GM12878 (cell line): ENCODE measurements at regions not wholly inside any gene's neighbourhood (a gene's known extent, or its start where the extent isn't known, plus 50 kb on each side); places are given as distances from the start of the nearest gene placed in this dataset.

Source experiments
- ATAC-seq: fragments of 200-7000 bp; cut with Tn5 transposase; 3 replicates; pipeline ENCODE4 v1.9.1; 2020; ENCODE audit warnings: mild to moderate bottlenecking, moderate library complexity
- BruUV-seq: library from RNA; stranded (reverse); fragments of 400-500 nt; replicated peaks from 2 replicates; lab custom pipeline; 2021; lab: Mats Ljungman, UMichigan
- CTCF ChIA-PET: fragments of 300-600 bp; sonication (Branson Sonifier 250); formaldehyde crosslinking; extraction: SDS; loops from one replicate; lab custom pipeline; 2021; ENCODE audit warnings: inconsistent platforms; lab: Yijun Ruan, JAX
- POLR2A ChIA-PET: fragments of 350-600 bp; formaldehyde crosslinking; extraction: SDS; loops from one replicate; lab custom pipeline; 2021; ENCODE audit warnings: inconsistent platforms; lab: Charles Lee
- RAD21 ChIA-PET: fragments of 300-600 bp; sonication (Branson Sonifier 250); formaldehyde crosslinking; loops from one replicate; lab custom pipeline; 2023; ENCODE audit warnings: antibody characterized with exemption; ENCODE audit not compliant: unreplicated experiment; lab: Charles Lee
- SMC1A ChIA-PET: fragments of 300-600 bp; sonication (Branson Sonifier 250); formaldehyde crosslinking; loops from one replicate; lab custom pipeline; 2023; ENCODE audit not compliant: unreplicated experiment, uncharacterized antibody; lab: Charles Lee
- DNase-seq: peaks from one replicate; pipeline ENCODE4 v3.0.0-alpha.2; 2011; ENCODE audit warnings: low read depth, low spot score
- FAIRE-seq: peaks from 3 replicates; lab custom pipeline; 2011; peaks lifted over from hg19 to GRCh38; lab: Jason Lieb, UNC
- H2AFZ ChIP-seq: 2 replicates; pipeline ENCODE4 v1.6.0; 2011; ENCODE audit warnings: low read depth, low read length, control low read depth; ENCODE audit not compliant: control insufficient read depth
- H3K27ac ChIP-seq: 2 replicates; pipeline ENCODE4 v1.5.1; 2011; ENCODE audit warnings: control low read depth; ENCODE audit not compliant: control insufficient read depth, insufficient read depth
- H3K27me3 ChIP-seq, 2 experiments: replicated peaks in 1 of 2; 2 replicates each; pipeline versions ENCODE4 v1.6.0 to v1.6.1; 2011; ENCODE audit warnings: low read length in 1 of 2; ENCODE audit not compliant: control insufficient read depth in 2 of 2, insufficient read depth in 2 of 2
- H3K36me3 ChIP-seq, 2 experiments: 2 replicates each; pipeline ENCODE4 v1.5.1; 2011; ENCODE audit warnings: low read length in 1 of 2; ENCODE audit not compliant: control insufficient read depth in 2 of 2, insufficient read depth in 2 of 2
- H3K4me1 ChIP-seq: 2 replicates; pipeline ENCODE4 v1.6.1; 2011; ENCODE audit warnings: mild to moderate bottlenecking, low read length, moderate library complexity, mixed read lengths; ENCODE audit not compliant: control insufficient read depth, insufficient read depth
- H3K4me2 ChIP-seq: 2 replicates; pipeline ENCODE4 v1.6.0; 2011; ENCODE audit warnings: control low read depth; ENCODE audit not compliant: control insufficient read depth, insufficient read depth
- H3K4me3 ChIP-seq: fragments of 200-600 bp; sonication (generic); 2 replicates; pipeline ENCODE4 v1.5.1; 2016
- H3K79me2 ChIP-seq: 2 replicates; pipeline ENCODE4 v1.6.0; 2011; ENCODE audit warnings: low read length; ENCODE audit not compliant: control insufficient read depth, insufficient read depth
- H3K9ac ChIP-seq: 2 replicates; pipeline ENCODE4 v1.8.0; 2011; ENCODE audit warnings: low read length, control low read depth, mixed read lengths; ENCODE audit not compliant: control insufficient read depth, insufficient read depth
- H3K9me3 ChIP-seq: replicated peaks from 3 replicates; pipeline ENCODE4 v1.5.1; 2011; ENCODE audit warnings: mild to moderate bottlenecking, low read length; ENCODE audit not compliant: control insufficient read depth, insufficient read depth
- H4K20me1 ChIP-seq: 2 replicates; pipeline ENCODE4 v1.6.0; 2011; ENCODE audit not compliant: control insufficient read depth, insufficient read depth
- ATF2 ChIP-seq: IDR thresholded peaks from 2 replicates; pipeline ENCODE4 v1.6.1; 2012; ENCODE audit warnings: low read length, inconsistent platforms
- CUX1 ChIP-seq: IDR thresholded peaks from 2 replicates; pipeline ENCODE4 v1.6.1; 2012; ENCODE audit warnings: improper control_type of control experiment, low read depth, low read length; ENCODE audit not compliant: insufficient replicate concordance
- EED ChIP-seq: sonication (generic); IDR thresholded peaks from 2 replicates; pipeline ENCODE4 v1.6.1; 2016; ENCODE audit warnings: antibody characterized with exemption, low read depth
- KDM1A ChIP-seq: fragments of 200-600 bp; sonication (generic); IDR thresholded peaks from 2 replicates; pipeline ENCODE4 v1.6.1; 2016; ENCODE audit warnings: borderline replicate concordance
- NBN ChIP-seq: fragments of 450-650 bp; IDR thresholded peaks from 2 replicates; pipeline ENCODE4 v1.6.1; 2016
- NRF1 ChIP-seq: conservative IDR thresholded peaks from 2 replicates; pipeline ENCODE4 v1.6.1; 2011; ENCODE audit warnings: mild to moderate bottlenecking, low read depth, low read length, improper control_type of control experiment
- POU2F2 ChIP-seq: IDR thresholded peaks from 3 replicates; pipeline ENCODE4 v1.6.1; 2011; ENCODE audit warnings: low read depth, mild to moderate bottlenecking, low read length, borderline replicate concordance
- RFX5 ChIP-seq: IDR thresholded peaks from 2 replicates; pipeline ENCODE4 v1.6.1; 2011; ENCODE audit warnings: low read depth, low read length, improper control_type of control experiment
- SIN3A ChIP-seq: IDR thresholded peaks from 2 replicates; pipeline ENCODE4 v1.6.1; 2012; ENCODE audit warnings: low read depth, low read length, improper control_type of control experiment
- WGBS: methylation state at CpG from one replicate; pipeline ENCODE4 v1.1.6; 2016; ENCODE audit warnings: low lambda C conversion rate; ENCODE audit not compliant: insufficient replicate concordance, insufficient coverage; ENCODE audit errors: missing lambda C conversion rate; 5-methylcytosine and 5-hydroxymethylcytosine counted together
- in situ Hi-C: fragments of 300-500 bp; cut with MboI; formaldehyde crosslinking; loops from 9 replicates; pipeline ENCODE4 v1.14.3; 2018; ENCODE audit warnings: mixed read lengths
- intact Hi-C: fragments of 100-400 bp; cut with micrococcal nuclease; formaldehyde crosslinking; loops from one replicate; pipeline ENCODE4 v1.14.2; 2022; ENCODE audit not compliant: unreplicated experiment

GRCh38 chr1:36614571-36614970 lies 131.9 kb upstream of the CSF3R start:
- Histone ChIP-seq H3K79me2 (no peaks in the 10 kb centered on the region), H4K20me1 (no peaks in the 10 kb centered on the region), H3K36me3 (no peaks in the 10 kb centered on the region), H3K4me2 (no peak overlapping the region), H3K4me3 (no peak overlapping the region), H3K4me1 (no peaks in the 10 kb centered on the region), H3K9me3 (no peaks in the 10 kb centered on the region), H3K9ac (no peak overlapping the region), H3K27ac (no peak overlapping the region), H3K27me3 (no peaks in the 10 kb centered on the region; a peak in 1 of 4 replicates), H2AFZ (no peak overlapping the region)
- ATAC-seq (no peak), DNase-seq (no peak), FAIRE-seq (no peak)
- BruUV-seq: no TSS peak
- ChIA-PET POLR2A (no interaction called here), RAD21 (no interaction called here), CTCF (no interaction called here), SMC1A (no interaction called here)
- 24% methylated on average over 3 of the region's 3 CpGs for WGBS
- TF ChIP-seq EED (no peak), ATF2 (no peak), SIN3A (no peak), KDM1A (no peak), NBN (no peak), POU2F2 (no peak), NRF1 (no peak), RFX5 (no peak), CUX1 (no peak)
- in situ Hi-C loops: no loop called here
- intact Hi-C loops: no loop called here
